Mucosa of descending colon (tissue), 3 donors: ENCODE measurements at regions not wholly inside any gene's neighbourhood (a gene's known extent, or its start where the extent isn't known, plus 50 kb on each side); places are given as distances from the start of the nearest gene placed in this dataset.

Experiments used
- ATAC-seq: fragments of 200-7000 bp; cut with Tn5 transposase; one replicate; pipeline ENCODE4 v1.9.1; 2020; ENCODE audit warnings: mild to moderate bottlenecking, moderate library complexity
- DNase-seq, 3 donors: peaks; one replicate each; pipeline ENCODE4 v3.0.0-alpha.2; 2020
- H3K36me3 ChIP-seq: fragments of 200-600 bp; one replicate; pipeline ENCODE4 v1.8.0; 2021; ENCODE audit warnings: low read depth, mild to moderate bottlenecking
- H3K4me1 ChIP-seq: fragments of 200-600 bp; one replicate; pipeline ENCODE4 v1.8.0; 2021; ENCODE audit warnings: low read depth, mild to moderate bottlenecking
- H3K4me3 ChIP-seq: fragments of 200-600 bp; one replicate; pipeline ENCODE4 v1.8.0; 2021; ENCODE audit warnings: mild to moderate bottlenecking
- H3K9me3 ChIP-seq: fragments of 200-600 bp; one replicate; pipeline ENCODE4 v1.8.0; 2021; ENCODE audit warnings: mild to moderate bottlenecking
- CTCF ChIP-seq: fragments of 200-600 bp; IDR thresholded peaks from one replicate; pipeline ENCODE4 v1.8.0; 2022; ENCODE audit warnings: antibody characterized with exemption, mild to moderate bottlenecking
- intact Hi-C, 2 donors: fragments of 100-400 bp; cut with DNase I in 1 of 2; cut with micrococcal nuclease in 1 of 2; formaldehyde crosslinking; loops; one replicate each; pipeline versions ENCODE4 v1.11.0 to v1.11.1; 2022; cut with DNase I, micrococcal nuclease
- donor health status: DM: no; HTN: no; CAD: no; lungs with moderate emphysema.
- donor health status: DM: no; HTN: no; CAD: no.
- donor health status: DM: no; HTN: yes; CAD: no.

GRCh38 chr10:110394898-110395297 is 90.2 kb upstream of the SMNDC1 start:
- no peak overlapping the region for H3K4me3 ChIP-seq
- intact Hi-C loops, result no loop called here
- peaks cover 40% of the 10 kb centered on the region for H3K4me1 ChIP-seq
- H3K9me3 ChIP-seq, result no peaks in the 10 kb centered on the region
- no peak for TF ChIP-seq CTCF
- no peaks in the 10 kb centered on the region for H3K36me3 ChIP-seq
- no peak for DNase-seq
- no peak for ATAC-seq

GRCh38 chr10:110395350-110396283 is 90.9 kb upstream of the SMNDC1 start:
- DNase-seq, result peak; percentile 68 to 91 (median 71)
- Histone ChIP-seq H3K4me1 (peaks cover 40% of the 10 kb centered on the region), H3K36me3 (no peaks in the 10 kb centered on the region), H3K4me3 (no peak overlapping the region), H3K9me3 (no peaks in the 10 kb centered on the region)
- ATAC-seq, result peak; percentile 81
- intact Hi-C loops, result no loop called here
- TF ChIP-seq CTCF, result no peak

GRCh38 chr10:110396284-110396651 is 91.5 kb upstream of the SMNDC1 start:
- H3K36me3 ChIP-seq, result no peaks in the 10 kb centered on the region
- ATAC-seq, result no peak
- no peaks in the 10 kb centered on the region for H3K9me3 ChIP-seq
- intact Hi-C loops, result no loop called here
- peaks cover 40% of the 10 kb centered on the region for H3K4me1 ChIP-seq
- DNase-seq, result no peak
- no peak for TF ChIP-seq CTCF
- no peak overlapping the region for H3K4me3 ChIP-seq

GRCh38 chr10:110397856-110398255 is 93.1 kb upstream of the SMNDC1 start:
- Histone ChIP-seq H3K9me3 (no peaks in the 10 kb centered on the region), H3K4me1 (peaks cover 33% of the 10 kb centered on the region), H3K36me3 (no peaks in the 10 kb centered on the region), H3K4me3 (no peak overlapping the region)
- no peak for DNase-seq
- no peak for ATAC-seq
- no peak for TF ChIP-seq CTCF
- intact Hi-C loops, result no loop called here

- Histone ChIP-seq H3K4me1 (peaks cover 33% of the 10 kb centered on the region), H3K36me3 (no peaks in the 10 kb centered on the region), H3K9me3 (no peaks in the 10 kb centered on the region), H3K4me3 (no peak overlapping the region)
- TF ChIP-seq CTCF, result no peak
- DNase-seq (peak; percentile 82 to 89 (median 83)), ATAC-seq (peak; percentile 81)
- intact Hi-C loops, result no loop called here
Measured at GRCh38 chr10:110398419-110399105, 93.8 kb upstream of the SMNDC1 start.
